ENCODE measurements at regions not wholly inside any gene's neighbourhood (a gene's known extent, or its start where the extent isn't known, plus 50 kb on each side); places are given as distances from the start of the nearest gene placed in this dataset.
"Not testable (repeated sequence)": the region's sequence is repeated elsewhere in the genome, so short reads cannot be mapped to it uniquely, and the experiment has no call there.

DNA sequence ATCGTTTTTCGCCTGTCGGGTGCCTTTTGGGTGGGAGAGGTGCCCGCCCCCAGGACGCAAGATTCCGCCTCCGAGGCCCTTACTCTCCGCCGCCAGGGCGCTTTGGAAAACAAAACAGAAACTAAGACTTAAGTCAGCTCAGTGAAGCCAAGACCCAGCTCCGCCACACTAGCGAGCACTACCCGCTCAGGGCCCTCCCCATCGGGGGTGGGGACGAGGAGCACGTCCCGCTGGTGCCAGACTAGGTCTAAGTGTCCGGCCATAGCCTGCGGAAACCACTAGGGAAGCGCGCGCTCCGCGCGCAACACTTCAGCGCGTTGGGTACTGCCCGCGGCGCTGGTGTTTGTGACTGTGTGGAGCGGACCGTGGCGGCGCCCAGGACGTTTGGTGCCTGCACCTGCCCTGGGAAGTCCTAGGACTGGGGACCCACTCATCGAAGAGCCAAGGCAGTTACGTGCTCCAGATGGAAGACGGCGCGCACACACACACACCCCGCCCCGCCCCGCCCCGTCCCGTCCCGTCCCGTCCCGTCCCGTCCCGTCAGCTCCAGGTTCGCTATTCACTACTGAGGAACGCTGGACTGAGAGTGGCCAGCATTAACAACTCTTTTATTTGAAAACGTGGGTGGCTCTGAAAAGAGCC lies 57.6 kb upstream of the BOLA1 start:
- DNase-seq, result not testable (repeated sequence)

DNA sequence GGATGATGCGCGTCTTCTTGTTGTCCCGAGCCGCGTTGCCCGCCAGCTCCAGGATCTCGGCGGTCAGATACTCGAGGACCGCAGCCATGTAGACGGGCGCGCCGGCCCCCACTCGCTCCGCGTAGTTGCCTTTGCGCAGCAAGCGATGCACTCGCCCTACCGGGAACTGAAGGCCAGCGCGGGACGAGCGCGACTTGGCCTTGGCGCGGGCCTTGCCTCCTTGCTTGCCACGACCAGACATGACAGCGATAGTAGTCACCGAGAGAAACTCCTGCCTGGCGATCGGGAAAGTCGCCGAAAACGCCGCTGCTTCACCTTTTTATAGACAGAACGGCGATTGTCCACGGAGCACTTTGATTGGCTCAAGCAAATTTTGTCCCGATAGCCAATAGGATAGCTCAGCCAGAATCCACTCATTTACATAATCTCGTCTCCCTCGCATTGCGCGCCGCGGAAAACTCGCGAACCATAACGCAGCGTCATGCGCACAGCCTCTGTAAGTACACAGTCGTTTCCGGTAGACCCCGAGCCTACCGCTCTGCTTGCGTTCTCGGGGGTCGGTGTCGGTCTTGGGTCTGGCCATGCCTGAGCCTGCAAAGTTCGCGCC lies 56.8 kb upstream of the BOLA1 start:
- DNase-seq, result not testable (repeated sequence)

DNA sequence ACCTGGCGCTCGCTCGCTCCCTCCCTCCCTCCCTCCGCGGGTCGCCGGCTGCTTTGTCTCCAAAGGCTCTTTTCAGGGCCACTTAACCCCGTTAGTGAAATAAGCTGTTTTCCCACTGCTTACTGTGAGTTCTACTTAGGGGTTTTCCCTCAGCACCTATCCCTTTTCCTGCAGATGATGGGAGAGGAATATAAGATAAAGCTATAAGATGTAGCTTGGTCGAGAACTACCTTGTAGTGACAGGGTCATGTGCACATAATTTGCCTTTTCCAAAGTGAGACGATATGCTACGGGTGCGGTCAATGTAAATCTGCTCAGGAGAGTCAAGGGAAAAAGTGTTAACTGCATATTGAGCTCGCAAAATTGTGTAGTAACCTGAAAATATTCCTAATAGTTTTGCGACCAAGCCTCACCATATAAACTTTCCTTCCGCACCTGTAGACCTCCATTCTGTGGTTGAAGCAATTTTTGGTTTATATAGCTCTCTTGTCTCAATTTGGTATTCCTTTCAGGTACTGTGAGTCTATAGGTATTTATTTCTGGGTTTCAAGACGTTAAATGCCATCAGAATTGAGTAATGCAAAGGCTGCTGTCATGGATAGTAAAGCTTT lies 55.8 kb upstream of the BOLA1 start:
- peak in 1 of 2 donors; percentile 18 for DNase-seq

DNA sequence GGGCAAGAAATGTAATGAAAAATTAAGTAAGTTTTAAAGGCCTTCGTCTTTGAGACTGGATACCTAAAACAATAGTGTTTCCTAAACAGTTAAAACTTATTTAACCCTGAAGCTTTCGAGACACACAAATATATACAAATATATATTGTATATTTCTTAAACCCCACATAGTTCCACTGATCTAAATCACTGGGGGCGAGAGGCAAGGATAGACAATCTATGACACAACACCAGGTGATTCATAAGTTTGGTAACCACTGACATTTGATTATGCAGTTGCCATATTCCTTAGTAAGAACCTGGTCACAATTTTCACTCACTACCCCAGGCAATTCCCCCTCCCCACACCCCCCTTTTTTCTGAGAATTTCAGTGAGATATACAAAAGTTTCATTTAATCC lies 55.3 kb upstream of the BOLA1 start:
- peak in 1 of 2 donors; percentile 33 for DNase-seq

DNA sequence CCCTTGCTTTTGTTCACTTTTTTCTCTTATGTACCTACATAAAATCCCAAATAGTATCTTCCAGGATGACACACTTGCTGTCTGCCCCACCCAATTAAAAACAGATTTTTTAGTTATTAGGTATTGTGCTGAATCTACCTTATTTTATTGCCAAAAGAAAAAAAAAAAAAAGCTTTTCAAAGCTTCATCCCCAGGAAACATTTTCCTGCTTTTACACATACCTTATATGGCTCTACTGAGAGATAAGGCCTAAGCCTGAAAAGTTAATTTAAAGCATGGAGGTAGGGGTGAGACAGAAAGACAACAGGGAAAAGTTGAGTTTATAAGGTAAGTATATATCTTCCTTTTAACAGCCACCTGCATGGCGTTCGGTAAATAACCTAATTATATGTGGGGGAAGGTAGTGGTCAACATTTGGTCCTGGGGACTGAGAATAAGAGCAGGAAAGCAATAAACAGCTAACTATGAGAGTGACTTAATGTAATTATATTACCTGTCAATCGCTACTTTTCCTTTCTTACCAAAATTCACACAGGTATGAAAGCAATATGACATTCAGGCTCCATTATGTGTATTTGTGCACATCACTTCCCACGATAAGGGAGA lies 54.6 kb upstream of the BOLA1 start:
- DNase-seq, result no peak

DNA sequence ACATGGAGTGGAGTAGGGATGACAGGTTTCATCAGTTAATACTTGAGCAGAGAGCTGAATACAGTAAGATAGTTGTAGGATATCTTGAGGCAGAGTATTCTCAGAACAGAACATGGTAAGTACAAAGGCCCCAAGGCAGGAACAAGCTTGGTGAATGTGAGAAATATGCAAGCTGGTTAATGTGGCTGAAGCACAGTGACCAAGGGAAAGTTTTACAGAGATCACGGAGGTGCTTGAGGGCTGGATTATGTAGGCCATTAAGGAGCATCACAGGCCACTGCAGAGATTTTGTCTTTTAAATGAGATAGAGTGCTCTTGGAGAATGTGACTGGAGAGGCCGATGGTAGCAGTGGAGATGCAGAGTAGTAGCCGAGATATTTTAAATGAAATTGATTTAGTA lies 54.0 kb upstream of the BOLA1 start:
- DNase-seq, result peak in 1 of 2 donors; percentile 15

DNA sequence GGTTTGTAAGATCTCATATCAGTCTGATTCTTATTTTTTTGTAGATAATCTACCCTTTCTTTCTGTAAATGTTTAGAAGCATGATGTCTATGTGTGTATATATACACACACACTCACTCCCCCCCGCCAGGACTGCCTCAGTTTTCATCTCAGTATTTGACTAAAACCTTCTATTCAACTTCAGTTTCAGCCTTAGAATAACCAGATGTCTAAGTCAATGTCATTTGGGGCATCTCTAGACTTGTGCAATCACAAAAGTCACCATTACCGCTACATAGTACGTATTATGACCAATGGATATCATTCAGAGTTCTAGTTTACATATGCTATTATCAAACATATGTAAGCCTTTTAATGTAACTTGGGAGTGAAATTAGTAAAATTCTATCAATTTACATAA lies 53.3 kb upstream of the BOLA1 start:
- DNase-seq, result no peak

DNA sequence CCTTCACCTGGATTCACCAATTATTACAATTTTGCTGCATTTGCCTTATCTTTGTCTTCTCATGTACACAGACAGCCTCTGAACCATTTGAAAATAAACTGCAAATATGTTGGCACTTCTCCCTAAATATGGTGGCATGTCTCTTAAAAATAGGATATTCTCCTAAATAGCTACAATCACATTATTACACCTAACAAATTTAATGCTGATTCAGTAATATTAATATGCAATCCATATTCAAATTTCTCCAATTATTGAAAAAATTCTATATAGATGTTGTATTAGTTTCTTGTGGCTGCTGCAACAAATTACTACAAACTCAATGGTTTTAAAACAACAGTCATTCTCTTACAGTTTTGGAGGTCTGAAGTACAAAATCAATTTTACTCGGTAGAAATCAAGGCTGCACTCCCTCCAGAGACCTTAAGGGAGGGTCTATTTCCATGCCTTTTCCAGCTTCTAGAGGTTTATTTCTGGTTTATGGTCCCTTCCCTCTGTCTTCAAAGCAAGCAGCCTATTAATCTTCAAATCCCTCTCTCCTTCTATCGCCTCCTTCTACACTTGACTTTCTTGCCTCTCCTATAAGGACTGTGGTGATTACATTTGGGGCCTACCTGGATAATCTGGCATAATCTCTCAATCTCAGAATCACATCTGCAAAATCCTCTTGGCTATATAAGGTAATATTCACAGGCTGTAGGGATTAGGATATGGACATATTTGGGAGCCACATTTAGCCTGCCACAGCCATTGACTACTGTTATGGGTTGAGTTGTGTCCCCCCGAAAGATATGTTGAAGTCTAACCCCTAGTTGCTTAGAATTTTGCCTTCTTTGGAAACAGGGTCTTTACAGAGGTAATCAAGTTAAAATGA lies 52.5 kb upstream of the BOLA1 start:
- peak in 1 of 2 donors; percentile 0 for DNase-seq

DNA sequence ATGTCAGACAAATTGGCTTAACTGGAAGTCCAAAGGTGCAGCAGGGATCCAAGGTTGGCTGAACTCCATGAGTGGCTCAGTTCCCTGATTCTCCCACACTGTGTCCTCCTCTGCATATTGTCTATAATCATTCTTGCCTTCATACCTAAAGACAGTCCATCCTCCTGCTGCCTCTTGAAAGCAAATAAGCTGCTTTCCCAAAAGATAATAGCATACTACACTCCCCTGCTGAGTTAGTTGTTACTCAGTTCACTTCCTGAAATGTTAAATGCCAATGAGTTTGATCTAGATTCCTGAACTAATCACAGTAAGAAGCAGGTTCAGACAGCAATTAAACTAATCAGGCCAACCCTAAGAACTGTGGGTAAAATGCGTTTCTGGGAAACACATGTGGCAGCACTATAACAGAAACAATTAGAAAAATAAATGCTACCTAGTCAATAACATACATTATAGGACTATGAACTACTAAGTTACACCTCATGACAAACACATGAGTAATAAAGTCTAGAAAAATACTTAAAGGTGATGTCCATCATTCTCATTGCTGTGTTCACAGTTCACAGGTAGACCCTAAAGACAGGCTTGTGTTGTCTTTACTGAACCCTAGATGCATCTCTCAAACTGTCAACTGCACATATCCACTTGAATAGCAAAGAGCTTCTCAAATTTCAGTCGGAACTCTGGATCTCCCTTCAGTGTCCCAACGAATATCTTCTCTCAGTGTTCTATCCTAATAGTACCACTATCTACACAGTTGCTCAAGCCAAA lies 50.8 kb upstream of the BOLA1 start:
- peak in 1 of 2 donors; percentile 3 for DNase-seq

DNA sequence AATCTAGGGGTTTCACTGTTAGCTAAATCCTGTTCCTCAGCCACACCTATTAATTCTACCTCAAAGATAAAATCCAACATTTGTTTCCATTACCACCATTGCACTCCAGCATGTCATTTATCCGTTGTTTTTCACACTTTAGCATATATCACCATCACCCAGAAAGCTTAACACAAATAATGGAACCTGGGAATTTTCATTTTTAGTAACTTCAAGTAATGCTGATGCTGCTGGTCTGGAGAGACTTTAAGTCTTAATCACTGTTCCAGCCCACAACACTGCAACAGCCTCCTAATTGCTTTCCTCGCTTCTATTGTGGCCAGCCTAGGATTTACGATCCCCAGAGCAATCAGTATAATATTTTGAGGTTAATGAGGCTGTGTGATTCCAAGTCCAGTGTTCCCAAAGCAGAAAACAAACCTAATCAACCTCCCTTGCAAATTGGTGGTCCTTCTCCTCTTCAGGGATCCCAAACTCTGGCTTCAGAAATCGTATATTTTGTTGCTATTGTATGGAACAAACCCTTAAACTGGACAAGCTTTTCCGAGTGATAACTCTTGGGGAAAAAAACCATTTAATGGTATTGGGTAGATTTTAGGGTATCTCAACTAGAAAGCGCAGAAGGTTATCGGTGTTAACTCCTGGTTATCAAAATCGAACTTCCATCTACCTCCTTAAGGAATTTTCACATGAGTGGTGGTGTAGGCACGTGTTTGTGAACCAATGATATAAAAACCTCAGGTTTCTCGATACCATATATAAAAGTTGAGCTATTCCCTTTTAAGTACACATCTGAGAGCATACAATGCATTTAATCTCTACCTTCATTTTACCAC lies 50.0 kb upstream of the BOLA1 start:
- DNase-seq, result peak in 1 of 2 donors; percentile 4
